ENCODE measurements at regions not wholly inside any gene's neighbourhood (a gene's known extent, or its start where the extent isn't known, plus 50 kb on each side); places are given as distances from the start of the nearest gene placed in this dataset.

DNA sequence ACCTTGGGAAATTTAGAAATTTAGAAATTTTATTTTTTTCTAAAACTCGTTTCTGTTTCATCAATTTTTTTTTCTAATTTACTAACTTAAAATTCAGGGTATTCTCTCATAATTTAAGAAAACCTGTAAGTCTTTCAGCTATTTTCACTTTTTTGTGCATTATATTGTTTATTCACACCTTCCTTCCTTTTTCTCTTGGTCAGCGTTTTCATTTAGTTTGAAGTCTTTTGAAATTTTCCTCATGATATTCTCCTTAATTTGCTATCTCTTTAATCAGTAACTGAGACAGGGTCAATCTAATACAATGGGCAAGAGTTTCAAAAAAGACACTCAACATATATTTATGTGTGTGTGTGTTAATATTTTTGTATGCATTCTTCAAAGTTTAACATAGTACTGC is 50.5 kb upstream of the MSTN start:
- Histone ChIP-seq H3K9me3 (no peaks in the 10 kb centered on the region), H3K36me3 (no peaks in the 10 kb centered on the region), H3K27me3 (no peaks in the 10 kb centered on the region), H3K4me3 (no peak overlapping the region), H3K27ac (no peak overlapping the region), H3K4me1 (peaks cover 5 to 18% of the 10 kb centered on the region in 2 donors)
- no peak for TF ChIP-seq POLR2A (IDR thresholded peaks at IDR 0.05)
- TF ChIP-seq, protein P1, sequence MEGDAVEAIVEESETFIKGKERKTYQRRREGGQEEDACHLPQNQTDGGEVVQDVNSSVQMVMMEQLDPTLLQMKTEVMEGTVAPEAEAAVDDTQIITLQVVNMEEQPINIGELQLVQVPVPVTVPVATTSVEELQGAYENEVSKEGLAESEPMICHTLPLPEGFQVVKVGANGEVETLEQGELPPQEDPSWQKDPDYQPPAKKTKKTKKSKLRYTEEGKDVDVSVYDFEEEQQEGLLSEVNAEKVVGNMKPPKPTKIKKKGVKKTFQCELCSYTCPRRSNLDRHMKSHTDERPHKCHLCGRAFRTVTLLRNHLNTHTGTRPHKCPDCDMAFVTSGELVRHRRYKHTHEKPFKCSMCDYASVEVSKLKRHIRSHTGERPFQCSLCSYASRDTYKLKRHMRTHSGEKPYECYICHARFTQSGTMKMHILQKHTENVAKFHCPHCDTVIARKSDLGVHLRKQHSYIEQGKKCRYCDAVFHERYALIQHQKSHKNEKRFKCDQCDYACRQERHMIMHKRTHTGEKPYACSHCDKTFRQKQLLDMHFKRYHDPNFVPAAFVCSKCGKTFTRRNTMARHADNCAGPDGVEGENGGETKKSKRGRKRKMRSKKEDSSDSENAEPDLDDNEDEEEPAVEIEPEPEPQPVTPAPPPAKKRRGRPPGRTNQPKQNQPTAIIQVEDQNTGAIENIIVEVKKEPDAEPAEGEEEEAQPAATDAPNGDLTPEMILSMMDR (IDR thresholded peaks at IDR 0.05 in 4 of 5, conservative IDR thresholded peaks at IDR 0.05 in 1 of 5): no peak
- in situ Hi-C loops (cut with MboI; ENCODE audit: low sequenced_read_pairs in 4 of 4) (no loop called here), intact Hi-C loops (cut with DNase I; ENCODE audit: low total_unique reads) (no loop called here)
- DNase-seq (no peak), ATAC-seq (no peak)

Data from gastrocnemius medialis (tissue), 4 donors.